Stomach (tissue), 4 donors: ENCODE measurements at regions not wholly inside any gene's neighbourhood (a gene's known extent, or its start where the extent isn't known, plus 50 kb on each side); places are given as distances from the start of the nearest gene placed in this dataset.

Experiments
- CTCF ChIP-seq, 7 experiments: fragments of 450-650 bp in 4 of 7; fragments of 200-600 bp in 3 of 7; sonication (generic) in 3 of 7; IDR thresholded peaks; one replicate each; pipeline ENCODE4 v1.5.1; 2016 to 2019; ENCODE audit warnings: antibody characterized with exemption in 7 of 7, control low read depth in 2 of 7, mild to moderate bottlenecking in 1 of 7
- EP300 ChIP-seq: sonication (generic); formaldehyde crosslinking; IDR thresholded peaks from one replicate; pipeline ENCODE4 v1.6.1; 2017; ENCODE audit warnings: antibody characterized with exemption

- TF ChIP-seq CTCF (IDR thresholded peaks at IDR 0.05) (no peak), EP300 (no peak)
Observed at GRCh38 chr10:62992145-62992721, 140.9 kb upstream of the NRBF2 start.
